Esophagus (tissue), 2 donors: ENCODE measurements at regions not wholly inside any gene's neighbourhood (a gene's known extent, or its start where the extent isn't known, plus 50 kb on each side); places are given as distances from the start of the nearest gene placed in this dataset.

Experiments
- H3K27ac ChIP-seq, 2 donors: one replicate each; pipeline ENCODE4 v1.5.1; 2013; ENCODE audit warnings: low read depth in 2 of 2, mild to moderate bottlenecking in 2 of 2, inconsistent platforms in 1 of 2, low read length in 1 of 2, moderate library complexity in 1 of 2
- H3K27me3 ChIP-seq, 2 donors: one replicate each; pipeline ENCODE4 v1.6.1; 2013; ENCODE audit warnings: low read length in 2 of 2, control low read depth in 1 of 2, mild to moderate bottlenecking in 1 of 2; ENCODE audit not compliant: insufficient read depth in 2 of 2, control insufficient read depth in 1 of 2
- H3K36me3 ChIP-seq, 2 donors: one replicate each; pipeline ENCODE4 v1.6.1; 2013; ENCODE audit warnings: low read length in 1 of 2; ENCODE audit not compliant: control insufficient read depth in 2 of 2, insufficient read depth in 2 of 2
- H3K4me1 ChIP-seq, 2 donors: one replicate each; pipeline ENCODE4 v1.6.1; 2013; ENCODE audit warnings: low read length in 1 of 2; ENCODE audit not compliant: control insufficient read depth in 2 of 2, insufficient read depth in 2 of 2
- H3K4me3 ChIP-seq, 2 donors: one replicate each; pipeline ENCODE4 v1.5.1; 2013; ENCODE audit warnings: low read length in 2 of 2, mild to moderate bottlenecking in 2 of 2, low read depth in 1 of 2, moderate library complexity in 1 of 2
- H3K9me3 ChIP-seq, 2 donors: one replicate each; pipeline ENCODE4 v1.6.1; 2013; ENCODE audit warnings: mild to moderate bottlenecking in 2 of 2, low read depth in 1 of 2, low read length in 1 of 2, moderate library complexity in 1 of 2; ENCODE audit not compliant: control insufficient read depth in 2 of 2, insufficient read depth in 1 of 2
- WGBS, 2 donors: extraction: QIAGEN DNeasy Blood & Tissue Kit; methylation state at CpG; one replicate each; pipeline ENCODE4 v1.1.7; 2013; 5-methylcytosine and 5-hydroxymethylcytosine counted together
- donor health status: healthy with polysubstance abuse.
- donor health status: Bipolar disorder and iron deficiency.

DNA sequence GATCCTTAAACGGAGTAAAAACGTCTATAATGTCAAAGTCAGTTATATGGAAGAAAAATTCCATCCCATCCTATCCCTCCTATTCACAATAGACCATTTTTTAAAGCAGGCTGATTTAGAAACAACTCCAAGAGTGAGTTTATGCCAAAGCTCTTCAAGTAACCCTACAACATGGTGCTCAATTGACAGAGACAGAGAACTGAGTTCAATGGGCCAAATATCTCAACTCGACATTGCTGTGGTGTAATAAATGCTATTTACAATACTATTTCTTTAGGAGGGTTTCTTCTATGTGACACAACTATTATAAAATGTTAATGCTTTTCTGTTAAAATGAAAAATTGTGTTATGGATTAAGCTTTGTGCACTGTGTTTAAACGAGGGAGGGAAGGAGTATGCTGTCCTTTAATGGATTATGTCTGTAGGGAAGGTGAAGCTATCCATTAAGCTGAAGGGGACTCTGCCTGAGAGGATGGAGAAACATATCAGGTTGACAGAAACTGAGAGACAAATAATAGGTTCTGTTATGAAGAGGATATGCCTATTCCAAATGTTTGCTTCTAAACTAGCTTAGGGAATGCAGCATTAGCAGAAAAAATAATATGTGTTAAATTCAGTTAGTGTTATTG is 362.5 kb upstream of the CHRM3 start:
- no peak overlapping the region for H3K4me3 ChIP-seq

DNA sequence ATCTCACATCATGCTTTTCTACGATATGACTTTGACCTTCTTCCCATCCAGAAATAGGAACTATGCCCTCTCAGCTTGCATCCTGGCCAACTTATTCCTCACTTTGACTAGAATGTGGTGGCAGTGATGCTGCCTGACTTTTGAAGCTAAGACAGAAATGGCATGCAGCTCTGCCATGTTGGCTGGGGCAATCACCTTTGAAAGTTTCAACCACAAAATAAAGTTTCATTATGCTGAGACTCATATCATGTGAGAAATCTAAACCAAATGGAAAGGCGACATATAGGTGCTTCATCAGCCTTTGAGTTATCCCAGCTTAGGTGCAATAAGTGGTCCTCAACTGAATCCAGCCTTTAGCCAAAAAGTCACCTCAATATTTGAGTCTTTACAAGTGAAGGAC is 370.0 kb upstream of the CHRM3 start:
- no peaks in the 10 kb centered on the region for H3K36me3 ChIP-seq
- H3K27ac ChIP-seq: no peak overlapping the region
- H3K4me1 ChIP-seq: no peaks in the 10 kb centered on the region
- WGBS, 2 donors: 87 to 94% methylated on average over 2 of the region's 2 CpGs
- H3K27me3 ChIP-seq: no peaks in the 10 kb centered on the region
- H3K9me3 ChIP-seq: no peaks in the 10 kb centered on the region
- no peak overlapping the region for H3K4me3 ChIP-seq

More for the DNA sequence above, 362.5 kb upstream of the CHRM3 start:
- Histone ChIP-seq H3K9me3 (no peaks in the 10 kb centered on the region), H3K4me1 (no peaks in the 10 kb centered on the region), H3K36me3 (no peaks in the 10 kb centered on the region), H3K27me3 (no peaks in the 10 kb centered on the region), H3K27ac (no peak overlapping the region)
- WGBS, 2 donors: 33 to 43% methylated on average over 4 of the region's 4 CpGs

DNA sequence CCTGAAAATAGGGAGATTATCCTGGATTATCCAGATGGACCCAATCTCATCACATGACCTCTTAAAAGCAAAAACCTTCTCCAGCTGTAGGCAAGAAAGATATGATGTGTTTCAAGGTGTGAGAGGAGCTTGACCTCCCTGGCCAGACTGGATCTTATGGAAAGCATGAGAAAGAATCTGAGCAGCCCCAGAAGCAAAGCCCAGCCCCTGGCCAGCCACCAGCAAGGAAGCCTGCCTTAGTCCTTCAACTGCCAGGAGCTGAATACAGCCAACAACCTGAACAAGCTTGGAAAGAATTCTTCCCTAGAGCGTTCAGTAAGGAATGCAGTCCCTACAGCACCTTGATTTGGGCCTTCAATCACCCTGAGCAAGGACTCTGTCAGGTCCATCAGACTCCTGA is 375.0 kb upstream of the CHRM3 start:
- Histone ChIP-seq H3K4me1 (no peaks in the 10 kb centered on the region), H3K4me3 (no peak overlapping the region), H3K27ac (no peak overlapping the region), H3K27me3 (no peaks in the 10 kb centered on the region), H3K9me3 (no peaks in the 10 kb centered on the region), H3K36me3 (no peaks in the 10 kb centered on the region)
- 55 to 64% methylated on average over 1 of the region's 1 CpG for WGBS, 2 donors

DNA sequence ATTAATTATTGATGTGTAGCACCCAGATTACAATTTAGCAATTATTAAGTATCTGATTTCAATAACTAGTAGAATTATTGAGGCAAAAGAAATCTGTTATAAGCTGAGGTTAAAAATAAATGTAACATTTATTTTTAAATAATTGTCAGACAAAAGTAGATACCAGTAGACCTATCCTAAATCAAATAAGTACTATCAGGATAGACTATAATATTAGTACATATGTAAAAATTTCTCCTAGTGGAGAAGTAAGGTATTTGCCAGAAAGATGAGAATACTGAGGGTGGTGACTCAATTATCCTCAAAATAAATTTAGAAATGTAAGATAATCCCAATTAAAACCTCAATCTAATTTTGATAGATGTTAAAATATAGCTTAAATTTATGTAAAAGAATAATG is 377.8 kb upstream of the CHRM3 start:
- Histone ChIP-seq H3K36me3 (no peaks in the 10 kb centered on the region), H3K4me1 (no peaks in the 10 kb centered on the region), H3K9me3 (no peaks in the 10 kb centered on the region), H3K27me3 (no peaks in the 10 kb centered on the region), H3K27ac (no peak overlapping the region), H3K4me3 (no peak overlapping the region)

DNA sequence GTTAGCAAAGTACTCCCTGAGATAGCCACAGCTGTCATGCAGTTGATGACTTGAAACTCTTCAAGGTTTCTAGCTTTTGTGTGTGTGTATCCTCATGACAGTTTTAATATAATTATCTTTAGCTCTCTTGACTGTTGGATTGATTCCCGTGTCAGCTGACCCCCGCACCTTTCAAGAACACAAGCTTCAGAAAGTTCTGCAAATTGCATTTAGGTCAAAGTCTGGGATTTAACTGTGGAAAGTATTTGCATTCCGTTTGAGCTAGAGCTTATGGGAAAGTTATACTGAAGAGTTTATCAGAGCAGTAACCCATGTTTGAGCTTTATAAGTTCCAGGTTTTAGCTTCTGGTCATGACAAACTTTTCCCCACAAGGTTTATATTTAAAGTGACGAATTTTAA is 380.1 kb upstream of the CHRM3 start:
- no peaks in the 10 kb centered on the region for H3K9me3 ChIP-seq
- H3K4me3 ChIP-seq: no peak overlapping the region
- H3K4me1 ChIP-seq: no peaks in the 10 kb centered on the region
- H3K27ac ChIP-seq: no peak overlapping the region
- 32 to 46% methylated on average over 4 of the region's 4 CpGs for whole genome bisulfite sequencing, 2 donors
- no peaks in the 10 kb centered on the region for H3K36me3 ChIP-seq
- no peaks in the 10 kb centered on the region for H3K27me3 ChIP-seq

DNA sequence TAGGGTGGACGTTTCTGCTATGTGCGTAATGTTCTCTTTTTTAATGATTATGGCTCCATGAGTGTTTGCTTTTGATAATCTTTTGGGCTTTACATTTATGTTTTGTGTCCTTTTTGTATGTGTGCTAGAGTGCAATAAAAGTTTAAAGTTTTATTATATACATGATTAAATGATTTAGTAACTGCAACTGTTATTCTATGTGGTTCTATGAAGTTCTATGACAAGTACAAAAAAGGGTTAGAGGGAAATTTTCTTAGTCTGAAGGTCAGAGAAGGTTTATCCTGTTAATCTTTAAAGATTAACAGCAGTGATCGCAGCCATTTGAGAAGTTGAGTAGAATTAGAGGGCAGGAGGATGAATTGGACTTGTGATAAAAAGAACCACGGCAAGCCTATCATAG is 386.4 kb upstream of the CHRM3 start:
- Histone ChIP-seq H3K4me1 (no peaks in the 10 kb centered on the region), H3K36me3 (no peaks in the 10 kb centered on the region), H3K27ac (no peak overlapping the region), H3K9me3 (no peaks in the 10 kb centered on the region), H3K4me3 (no peak overlapping the region), H3K27me3 (no peaks in the 10 kb centered on the region)
- 61 to 69% methylated on average over 4 of the region's 4 CpGs for WGBS, 2 donors

DNA sequence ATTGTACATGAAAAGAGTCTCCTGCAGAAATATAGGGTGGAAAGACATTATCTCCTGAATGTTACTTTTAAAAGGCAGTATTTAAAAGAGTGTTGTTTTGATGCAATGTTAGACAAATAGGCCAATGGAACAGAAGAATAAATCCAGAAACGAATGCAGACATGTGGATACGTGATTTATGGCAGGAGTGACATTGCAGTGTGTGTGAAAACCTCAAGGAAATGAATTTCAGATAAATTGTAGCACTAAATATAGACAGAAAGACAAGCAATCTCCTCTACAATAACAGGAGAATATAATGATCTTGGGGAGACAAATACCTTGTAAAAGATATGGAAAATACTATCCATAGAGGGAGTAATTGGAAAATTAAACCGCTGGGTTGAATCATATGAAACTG is 387.8 kb upstream of the CHRM3 start:
- no peak overlapping the region for H3K27ac ChIP-seq
- H3K36me3 ChIP-seq: no peaks in the 10 kb centered on the region
- H3K4me1 ChIP-seq: no peaks in the 10 kb centered on the region
- H3K9me3 ChIP-seq: no peaks in the 10 kb centered on the region
- no peaks in the 10 kb centered on the region for H3K27me3 ChIP-seq
- H3K4me3 ChIP-seq: no peak overlapping the region
- WGBS, 2 donors: 61 to 63% methylated on average over 3 of the region's 3 CpGs

DNA sequence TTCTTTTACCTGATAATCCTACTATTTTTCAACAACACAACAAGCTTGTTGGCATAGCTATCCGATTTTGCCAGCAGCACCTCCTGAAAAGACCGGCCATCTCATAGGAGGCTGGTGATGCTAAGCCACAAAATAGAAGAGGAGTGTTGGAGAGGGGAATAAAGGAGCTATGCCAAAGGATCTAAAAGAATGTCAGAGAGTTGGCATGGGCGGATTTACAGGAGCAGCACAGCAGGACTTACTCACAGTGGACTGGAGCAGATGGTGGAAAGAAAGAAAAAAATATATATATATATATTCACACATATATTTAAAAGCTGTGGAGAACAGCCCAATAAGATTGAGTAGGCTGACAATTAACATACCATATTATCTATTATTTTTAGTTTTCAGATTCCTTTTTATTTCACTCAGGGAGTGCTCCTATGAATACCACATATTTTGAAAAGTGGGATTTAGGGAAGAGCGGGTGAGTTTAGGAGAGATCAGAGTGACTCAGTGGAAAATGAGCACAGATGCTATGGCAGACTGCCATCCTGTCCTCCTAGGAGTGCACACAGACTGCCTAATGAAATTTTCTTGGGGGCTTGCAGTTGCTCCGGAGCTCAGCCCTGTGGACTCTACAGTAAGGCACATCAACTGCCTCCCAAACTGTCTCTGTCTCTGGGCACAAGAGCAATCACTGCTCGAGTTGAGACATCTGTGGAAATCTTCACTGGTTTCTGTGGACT is 394.4 kb upstream of the CHRM3 start:
- no peak overlapping the region for H3K4me3 ChIP-seq
- H3K36me3 ChIP-seq: no peaks in the 10 kb centered on the region
- H3K9me3 ChIP-seq: no peaks in the 10 kb centered on the region
- 70 to 76% methylated on average over 6 of the region's 6 CpGs for WGBS, 2 donors
- no peaks in the 10 kb centered on the region for H3K4me1 ChIP-seq
- H3K27me3 ChIP-seq: no peaks in the 10 kb centered on the region
- no peak overlapping the region for H3K27ac ChIP-seq

DNA sequence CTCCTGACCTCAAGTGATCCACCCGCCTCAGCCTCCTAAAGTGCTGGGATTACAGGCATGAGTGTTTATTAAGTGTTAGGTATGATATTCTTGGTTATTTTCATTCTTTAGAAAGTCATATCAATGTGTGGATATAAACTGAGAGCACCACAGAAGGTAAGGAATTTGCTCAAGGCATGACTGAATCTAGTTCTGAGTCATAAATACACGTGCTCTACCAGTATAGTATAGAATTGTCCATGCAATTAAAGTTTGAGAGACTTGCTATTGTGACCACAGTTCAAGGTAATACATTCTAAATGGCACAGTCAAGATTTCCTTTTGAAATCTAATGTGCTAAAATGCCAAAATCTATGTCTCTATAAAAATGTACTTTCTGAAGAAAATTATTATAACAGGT is 401.1 kb upstream of the CHRM3 start:
- H3K4me3 ChIP-seq: no peak overlapping the region
- H3K27me3 ChIP-seq: no peaks in the 10 kb centered on the region
- no peak overlapping the region for H3K27ac ChIP-seq
- H3K9me3 ChIP-seq: no peaks in the 10 kb centered on the region
- H3K36me3 ChIP-seq: no peaks in the 10 kb centered on the region
- no peaks in the 10 kb centered on the region for H3K4me1 ChIP-seq
- WGBS, 2 donors: 68 to 77% methylated on average over 2 of the region's 2 CpGs

DNA sequence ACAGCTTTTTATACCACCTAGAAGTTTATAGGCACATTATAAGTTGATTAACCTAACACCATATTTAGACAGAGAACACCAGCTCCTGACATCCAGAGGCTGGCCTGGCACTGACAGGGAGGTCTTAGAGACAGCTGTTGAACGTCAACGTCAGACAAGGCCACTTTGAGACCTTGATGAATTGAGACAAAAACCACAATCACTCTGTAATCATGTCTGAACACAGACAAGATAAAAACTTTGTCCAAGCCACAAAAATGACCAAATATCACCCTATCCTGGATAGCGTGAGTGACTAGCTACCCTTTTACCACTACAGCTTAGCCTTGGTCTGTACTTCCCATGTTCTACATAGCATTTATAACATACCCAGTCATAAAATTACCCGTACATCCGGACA is 403.6 kb upstream of the CHRM3 start:
- Histone ChIP-seq H3K4me3 (no peak overlapping the region), H3K36me3 (no peaks in the 10 kb centered on the region), H3K27me3 (no peaks in the 10 kb centered on the region), H3K9me3 (no peaks in the 10 kb centered on the region), H3K27ac (no peak overlapping the region), H3K4me1 (no peaks in the 10 kb centered on the region)
- 69 to 71% methylated on average over 5 of the region's 5 CpGs for WGBS, 2 donors
